KMS-11 (cell line): ENCODE measurements at regions not wholly inside any gene's neighbourhood (a gene's known extent, or its start where the extent isn't known, plus 50 kb on each side); places are given as distances from the start of the nearest gene placed in this dataset.

Experiments
- H2AFZ ChIP-seq: fragments of 200-600 bp; sonication (generic); 2 replicates; pipeline ENCODE4 v1.6.1; 2016; ENCODE audit warnings: antibody characterized with exemption, mixed run types, low read depth
- H3K27ac ChIP-seq: fragments of 200-600 bp; sonication (generic); 2 replicates; pipeline ENCODE4 v1.6.1; 2016; ENCODE audit warnings: mild to moderate bottlenecking, mixed run types
- H3K27me3 ChIP-seq: fragments of 200-600 bp; sonication (generic); 2 replicates; pipeline ENCODE4 v1.6.1; 2017; ENCODE audit warnings: mild to moderate bottlenecking, low read depth, mixed run types, moderate library complexity; ENCODE audit not compliant: insufficient read depth
- H3K36me3 ChIP-seq: fragments of 200-600 bp; sonication (generic); 2 replicates; pipeline ENCODE4 v1.6.1; 2017; ENCODE audit warnings: mild to moderate bottlenecking, mixed run types; ENCODE audit not compliant: insufficient read depth
- H3K4me1 ChIP-seq: fragments of 200-600 bp; sonication (generic); 2 replicates; pipeline ENCODE4 v1.6.1; 2016; ENCODE audit warnings: mild to moderate bottlenecking, low read depth, mixed run types; ENCODE audit not compliant: poor library complexity, severe bottlenecking
- H3K4me2 ChIP-seq: fragments of 200-600 bp; sonication (generic); 2 replicates; pipeline ENCODE4 v1.7.0; 2016; ENCODE audit warnings: mild to moderate bottlenecking, mixed run types
- H3K4me3 ChIP-seq: fragments of 200-600 bp; sonication (generic); IDR thresholded peaks from 2 replicates; pipeline ENCODE4 v1.6.1; 2017; ENCODE audit warnings: low read depth, low read length, mixed read lengths; ENCODE audit not compliant: insufficient read depth
- H3K79me2 ChIP-seq: fragments of 200-600 bp; sonication (generic); 2 replicates; pipeline ENCODE4 v1.6.1; 2016; ENCODE audit warnings: low read depth, mixed run types; ENCODE audit not compliant: insufficient read depth
- H3K9ac ChIP-seq: fragments of 200-600 bp; sonication (generic); 2 replicates; pipeline ENCODE4 v1.6.1; 2016; ENCODE audit warnings: mild to moderate bottlenecking, mixed run types
- H4K20me1 ChIP-seq: fragments of 200-600 bp; sonication (generic); 2 replicates; pipeline ENCODE4 v1.6.1; 2016; ENCODE audit warnings: mild to moderate bottlenecking, mixed run types; ENCODE audit not compliant: insufficient read depth
- CTCF ChIP-seq: fragments of 200-600 bp; sonication (generic); conservative IDR thresholded peaks from 2 replicates; pipeline ENCODE4 v1.6.1; 2017; ENCODE audit warnings: low read depth, mild to moderate bottlenecking, antibody characterized with exemption, low read length, moderate library complexity, mixed read lengths

- H3K9ac ChIP-seq, result no peak overlapping the region
- no peaks in the 10 kb centered on the region for H4K20me1 ChIP-seq
- H2AFZ ChIP-seq, result no peak overlapping the region
- no peaks in the 10 kb centered on the region for H3K4me1 ChIP-seq
- H3K27me3 ChIP-seq, result no peaks in the 10 kb centered on the region
- H3K36me3 ChIP-seq, result no peaks in the 10 kb centered on the region
- no peaks in the 10 kb centered on the region for H3K79me2 ChIP-seq
- H3K4me2 ChIP-seq, result no peak overlapping the region
- H3K4me3 ChIP-seq, result no peak overlapping the region
- TF ChIP-seq CTCF, result no peak
- no peak overlapping the region for H3K27ac ChIP-seq
Observed at GRCh38 chr15:70320482-70320881, 222.8 kb upstream of the TLE3 start.

- H3K4me1 ChIP-seq, result no peaks in the 10 kb centered on the region
- H4K20me1 ChIP-seq, result no peaks in the 10 kb centered on the region
- no peaks in the 10 kb centered on the region for H3K36me3 ChIP-seq
- TF ChIP-seq CTCF, result no peak
- H3K9ac ChIP-seq, result no peak overlapping the region
- H3K79me2 ChIP-seq, result no peaks in the 10 kb centered on the region
- no peak overlapping the region for H3K27ac ChIP-seq
- no peak overlapping the region for H3K4me3 ChIP-seq
- H3K4me2 ChIP-seq, result no peak overlapping the region
- no peaks in the 10 kb centered on the region for H3K27me3 ChIP-seq
- no peak overlapping the region for H2AFZ ChIP-seq
Observed at GRCh38 chr15:70320077-70320476, 222.4 kb upstream of the TLE3 start.

- Histone ChIP-seq H3K79me2 (no peaks in the 10 kb centered on the region), H3K4me1 (no peaks in the 10 kb centered on the region), H4K20me1 (no peaks in the 10 kb centered on the region), H2AFZ (no peak overlapping the region), H3K4me3 (no peak overlapping the region), H3K9ac (no peak overlapping the region), H3K36me3 (no peaks in the 10 kb centered on the region), H3K27me3 (no peaks in the 10 kb centered on the region), H3K27ac (no peak overlapping the region), H3K4me2 (no peak overlapping the region)
- no peak for TF ChIP-seq CTCF
Observed at GRCh38 chr15:70319466-70319865, 221.7 kb upstream of the TLE3 start.

- Histone ChIP-seq H3K9ac (no peak overlapping the region), H3K4me2 (no peak overlapping the region), H3K4me3 (no peak overlapping the region), H3K27me3 (no peaks in the 10 kb centered on the region), H4K20me1 (no peaks in the 10 kb centered on the region), H3K27ac (no peak overlapping the region), H3K79me2 (no peaks in the 10 kb centered on the region), H3K4me1 (no peaks in the 10 kb centered on the region), H3K36me3 (no peaks in the 10 kb centered on the region), H2AFZ (no peak overlapping the region)
- TF ChIP-seq CTCF, result no peak
Observed at GRCh38 chr15:70318594-70319465, 221.1 kb upstream of the TLE3 start.
